ENCODE measurements at regions not wholly inside any gene's neighbourhood (a gene's known extent, or its start where the extent isn't known, plus 50 kb on each side); places are given as distances from the start of the nearest gene placed in this dataset.

DNA sequence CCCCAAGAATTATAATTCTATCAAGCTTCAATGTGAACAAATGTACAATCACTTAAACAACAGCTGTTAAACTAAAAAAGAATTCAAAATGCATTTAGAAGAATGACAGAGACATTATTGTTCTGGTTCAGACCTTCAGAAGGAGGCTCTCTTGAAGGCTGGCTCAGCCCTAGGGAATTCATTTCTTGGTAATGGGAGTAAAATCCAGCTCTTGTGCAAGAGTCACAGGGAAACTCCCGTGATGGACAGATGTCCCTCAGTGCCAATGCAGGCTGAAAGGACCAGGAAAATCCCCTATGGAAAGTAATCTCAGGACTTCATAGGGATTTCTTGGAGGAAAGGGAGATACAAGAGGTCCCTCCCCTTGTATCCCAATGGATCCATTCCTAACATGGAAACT lies 149.9 kb upstream of the STT3B start:
- no peak for TF ChIP-seq CTCF (conservative IDR thresholded peaks at IDR 0.05; ENCODE audit: low read length)
- TF ChIP-seq EZH2phosphoT487 (IDR thresholded peaks at IDR 0.05; ENCODE audit: borderline replicate concordance): no peak

Data from Loucy (cell line).